Vagina (tissue), 2 donors: ENCODE measurements at regions not wholly inside any gene's neighbourhood (a gene's known extent, or its start where the extent isn't known, plus 50 kb on each side); places are given as distances from the start of the nearest gene placed in this dataset.

Source experiments
- CTCF ChIP-seq, 3 experiments: fragments of 450-650 bp in 2 of 3; fragments of 200-600 bp in 1 of 3; sonication (generic) in 1 of 3; IDR thresholded peaks; one replicate each; pipeline ENCODE4 v1.5.1; 2017 to 2019; ENCODE audit warnings: antibody characterized with exemption in 3 of 3, mild to moderate bottlenecking in 2 of 3, moderate library complexity in 2 of 3
- POLR2A ChIP-seq, 2 donors: fragments of 450-650 bp; IDR thresholded peaks; one replicate each; pipeline ENCODE4 v1.6.1; 2017; ENCODE audit warnings: antibody characterized with exemption in 2 of 2, mild to moderate bottlenecking in 2 of 2, moderate library complexity in 2 of 2

GRCh38 chr2:236662231-236663185 lies 92.9 kb downstream of the ACKR3 start:
- TF ChIP-seq CTCF (IDR thresholded peaks at IDR 0.05) (no peak), POLR2A (IDR thresholded peaks at IDR 0.05) (no peak)
